GM21447 (cell line): ENCODE measurements at regions not wholly inside any gene's neighbourhood (a gene's known extent, or its start where the extent isn't known, plus 50 kb on each side); places are given as distances from the start of the nearest gene placed in this dataset.
"Not testable (repeated sequence)": the region's sequence is repeated elsewhere in the genome, so short reads cannot be mapped to it uniquely, and the experiment has no call there.

Source experiments
- ATAC-seq: cut with Tn5 transposase; IDR thresholded peaks from one replicate; pipeline ENCODE4 v1.9.1; 2021; ENCODE audit not compliant: unreplicated experiment

GRCh38 chr10:109218207-109218606 lies 705.1 kb downstream of the XPNPEP1 start:
- ATAC-seq = no peak

GRCh38 chr10:109215291-109216075 lies 707.8 kb downstream of the XPNPEP1 start:
- no peak for ATAC-seq

GRCh38 chr10:109214891-109215290 lies 708.4 kb downstream of the XPNPEP1 start:
- ATAC-seq = not testable (repeated sequence)

GRCh38 chr10:109207361-109207760 lies 716.0 kb downstream of the XPNPEP1 start:
- ATAC-seq = no peak

- ATAC-seq = no peak
Measured at GRCh38 chr10:109205929-109206585, 717.3 kb downstream of the XPNPEP1 start.

GRCh38 chr10:109203646-109204353 lies 719.5 kb downstream of the XPNPEP1 start:
- no peak for ATAC-seq

GRCh38 chr10:109202111-109202510 lies 721.2 kb downstream of the XPNPEP1 start:
- ATAC-seq = no peak

- ATAC-seq = no peak
Measured at GRCh38 chr10:109200646-109201045, 722.7 kb downstream of the XPNPEP1 start.

GRCh38 chr10:109191823-109192222 lies 731.5 kb downstream of the XPNPEP1 start:
- no peak for ATAC-seq

- no peak for ATAC-seq
Measured at GRCh38 chr10:109191341-109191740, 732.0 kb downstream of the XPNPEP1 start.

GRCh38 chr10:109187677-109188076 lies 735.6 kb downstream of the XPNPEP1 start:
- ATAC-seq = no peak

- no peak for ATAC-seq
Measured at GRCh38 chr10:109183366-109183765, 739.9 kb downstream of the XPNPEP1 start.

- ATAC-seq = no peak
Measured at GRCh38 chr10:109178591-109178990, 744.7 kb downstream of the XPNPEP1 start.

GRCh38 chr10:109174526-109174925 lies 748.8 kb downstream of the XPNPEP1 start:
- no peak for ATAC-seq

- no peak for ATAC-seq
Measured at GRCh38 chr10:109173937-109174336, 749.4 kb downstream of the XPNPEP1 start.

GRCh38 chr10:109173121-109173520 lies 750.2 kb downstream of the XPNPEP1 start:
- no peak for ATAC-seq

GRCh38 chr10:109166935-109167334 lies 756.4 kb downstream of the XPNPEP1 start:
- ATAC-seq = no peak

- ATAC-seq = no peak
Measured at GRCh38 chr10:109159351-109159750, 764.0 kb downstream of the XPNPEP1 start.

GRCh38 chr10:109156396-109156795 lies 766.9 kb downstream of the XPNPEP1 start:
- ATAC-seq = no peak

GRCh38 chr10:109149666-109150350 lies 773.5 kb downstream of the XPNPEP1 start:
- no peak for ATAC-seq

GRCh38 chr10:109127363-109127762 lies 795.9 kb downstream of the XPNPEP1 start:
- no peak for ATAC-seq
